ENCODE measurements at regions not wholly inside any gene's neighbourhood (a gene's known extent, or its start where the extent isn't known, plus 50 kb on each side); places are given as distances from the start of the nearest gene placed in this dataset.

DNA sequence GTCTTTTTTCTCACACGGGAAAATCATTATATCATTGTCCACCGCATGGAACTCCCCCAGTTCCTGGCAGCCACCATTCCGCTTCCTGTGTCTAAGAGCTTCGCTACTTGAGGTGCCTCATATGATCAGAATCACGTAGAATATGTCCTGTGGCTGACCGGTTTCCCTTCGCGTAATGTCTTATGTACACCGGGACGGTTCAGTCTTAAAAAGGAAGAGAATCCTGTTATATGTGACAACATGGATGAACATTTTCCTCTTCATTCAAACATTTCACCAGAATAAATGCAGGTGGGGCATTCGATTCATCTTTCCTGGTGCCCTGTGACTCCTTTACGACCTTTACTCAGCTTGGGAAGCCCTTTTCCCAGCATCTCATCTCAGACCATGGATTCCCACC is 131.7 kb upstream of the TWIST2 start:
- no peaks in the 10 kb centered on the region for H3K9me3 ChIP-seq
- H3K36me3 ChIP-seq, result no peaks in the 10 kb centered on the region
- H3K4me1 ChIP-seq, result peaks cover 0 to 3% (median 0%) of the 10 kb centered on the region in 4 donors
- TF ChIP-seq POLR2A (IDR thresholded peaks at IDR 0.05) (no peak), EP300 (IDR thresholded peaks at IDR 0.05) (no peak)
- TF ChIP-seq, protein P1, sequence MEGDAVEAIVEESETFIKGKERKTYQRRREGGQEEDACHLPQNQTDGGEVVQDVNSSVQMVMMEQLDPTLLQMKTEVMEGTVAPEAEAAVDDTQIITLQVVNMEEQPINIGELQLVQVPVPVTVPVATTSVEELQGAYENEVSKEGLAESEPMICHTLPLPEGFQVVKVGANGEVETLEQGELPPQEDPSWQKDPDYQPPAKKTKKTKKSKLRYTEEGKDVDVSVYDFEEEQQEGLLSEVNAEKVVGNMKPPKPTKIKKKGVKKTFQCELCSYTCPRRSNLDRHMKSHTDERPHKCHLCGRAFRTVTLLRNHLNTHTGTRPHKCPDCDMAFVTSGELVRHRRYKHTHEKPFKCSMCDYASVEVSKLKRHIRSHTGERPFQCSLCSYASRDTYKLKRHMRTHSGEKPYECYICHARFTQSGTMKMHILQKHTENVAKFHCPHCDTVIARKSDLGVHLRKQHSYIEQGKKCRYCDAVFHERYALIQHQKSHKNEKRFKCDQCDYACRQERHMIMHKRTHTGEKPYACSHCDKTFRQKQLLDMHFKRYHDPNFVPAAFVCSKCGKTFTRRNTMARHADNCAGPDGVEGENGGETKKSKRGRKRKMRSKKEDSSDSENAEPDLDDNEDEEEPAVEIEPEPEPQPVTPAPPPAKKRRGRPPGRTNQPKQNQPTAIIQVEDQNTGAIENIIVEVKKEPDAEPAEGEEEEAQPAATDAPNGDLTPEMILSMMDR (IDR thresholded peaks at IDR 0.05), result no peak
- WGBS, 2 donors, result 88 to 91% methylated on average over 12 of the region's 12 CpGs
- no peak overlapping the region for H3K27ac ChIP-seq
- no peaks in the 10 kb centered on the region for H3K27me3 ChIP-seq
- peak in 1 of 2 donors; percentile 2 for DNase-seq (ENCODE audit: low spot score in 2 of 2)
- H3K4me3 ChIP-seq, result no peak overlapping the region

DNA sequence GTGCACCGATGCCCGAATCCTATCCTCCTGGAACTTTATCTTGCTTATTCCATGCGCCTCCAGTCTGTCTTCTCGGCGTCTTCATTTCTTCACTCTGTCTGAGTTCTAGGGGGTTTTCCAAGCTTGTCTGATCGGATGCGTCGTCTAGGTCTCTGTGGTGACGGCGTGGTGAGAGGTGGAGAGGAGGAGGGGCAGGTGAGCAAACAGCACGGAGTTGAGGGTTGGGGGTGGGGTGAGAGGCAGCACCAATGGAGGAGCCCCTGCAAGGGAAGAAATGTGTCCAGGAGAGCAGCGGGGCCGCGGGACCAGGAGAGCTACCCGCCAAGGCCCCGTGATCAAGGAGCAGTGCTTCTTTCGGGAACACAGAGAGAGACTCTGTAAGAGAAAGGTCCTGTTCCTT is 131.3 kb upstream of the TWIST2 start:
- Histone ChIP-seq H3K4me1 (peaks cover 0 to 3% (median 0%) of the 10 kb centered on the region in 4 donors), H3K27ac (no peak overlapping the region), H3K27me3 (no peaks in the 10 kb centered on the region), H3K4me3 (no peak overlapping the region), H3K36me3 (no peaks in the 10 kb centered on the region), H3K9me3 (no peaks in the 10 kb centered on the region)
- WGBS, 2 donors, result 79 to 86% methylated on average over 17 of the region's 17 CpGs
- no peak for TF ChIP-seq EP300 (IDR thresholded peaks at IDR 0.05)
- TF ChIP-seq, protein P1 (IDR thresholded peaks at IDR 0.05), result no peak
- no peak for TF ChIP-seq POLR2A (IDR thresholded peaks at IDR 0.05)
- peak in 1 of 2 donors; percentile 3 for DNase-seq (ENCODE audit: low spot score in 2 of 2)

DNA sequence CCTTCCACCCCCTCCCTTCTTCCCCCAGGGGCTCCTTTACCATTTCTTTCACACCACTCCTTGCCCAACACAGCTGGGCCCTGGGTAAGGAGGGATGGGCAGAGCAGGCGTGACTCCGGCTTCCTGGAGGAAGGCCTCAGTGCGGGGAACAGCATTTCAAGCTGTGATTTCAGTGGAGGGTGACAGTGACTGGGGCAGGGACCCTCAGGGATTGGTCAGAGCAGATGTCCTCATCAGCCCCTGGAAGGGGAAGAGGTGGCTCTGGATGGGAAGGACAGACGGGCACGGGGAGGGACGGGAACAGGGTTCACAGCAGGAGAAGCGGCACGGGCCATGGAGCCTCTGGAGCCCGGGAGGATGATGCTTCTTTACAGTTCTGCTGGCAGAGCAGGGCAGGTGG is 130.8 kb upstream of the TWIST2 start:
- Histone ChIP-seq H3K4me1 (peaks cover 0 to 3% (median 0%) of the 10 kb centered on the region in 4 donors), H3K27me3 (no peaks in the 10 kb centered on the region), H3K4me3 (no peak overlapping the region), H3K9me3 (no peaks in the 10 kb centered on the region), H3K36me3 (no peaks in the 10 kb centered on the region), H3K27ac (no peak overlapping the region)
- TF ChIP-seq POLR2A (IDR thresholded peaks at IDR 0.05), result no peak
- TF ChIP-seq EP300 (IDR thresholded peaks at IDR 0.05), result no peak
- TF ChIP-seq, protein P1 (IDR thresholded peaks at IDR 0.05), result no peak
- WGBS, 2 donors, result 82 to 90% methylated on average over 9 of the region's 9 CpGs
- peak in 1 of 2 donors; percentile 0 for DNase-seq (ENCODE audit: low spot score in 2 of 2)

DNA sequence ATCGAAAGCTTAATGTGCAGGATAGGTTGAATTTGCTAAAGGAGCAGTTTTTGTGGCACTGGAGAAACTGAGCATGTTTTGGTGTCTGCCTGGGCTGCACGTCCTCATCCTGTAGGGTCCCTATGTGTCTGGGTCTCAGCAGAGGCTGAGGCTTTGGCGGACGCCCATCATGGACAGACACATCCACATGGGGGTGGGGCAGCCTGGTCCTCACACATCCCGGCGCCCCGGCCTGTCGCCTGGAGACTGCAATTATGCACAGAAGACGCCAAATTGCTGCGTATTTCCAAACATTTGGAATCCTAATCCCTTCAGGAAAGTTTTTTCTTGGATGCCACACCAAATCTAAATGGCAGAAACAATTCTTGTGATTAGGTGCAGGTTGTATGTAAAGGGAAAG is 128.2 kb upstream of the TWIST2 start:
- Histone ChIP-seq H3K27me3 (no peaks in the 10 kb centered on the region), H3K9me3 (no peaks in the 10 kb centered on the region), H3K36me3 (no peaks in the 10 kb centered on the region), H3K4me1 (no peaks in the 10 kb centered on the region), H3K27ac (no peak overlapping the region), H3K4me3 (no peak overlapping the region)
- no peak for DNase-seq (ENCODE audit: low spot score in 2 of 2)
- TF ChIP-seq POLR2A (IDR thresholded peaks at IDR 0.05) (no peak), EP300 (IDR thresholded peaks at IDR 0.05) (no peak)
- TF ChIP-seq, protein P1 (IDR thresholded peaks at IDR 0.05), result no peak
- 77 to 91% methylated on average over 8 to 10 of the region's 10 CpGs for WGBS, 2 donors

DNA sequence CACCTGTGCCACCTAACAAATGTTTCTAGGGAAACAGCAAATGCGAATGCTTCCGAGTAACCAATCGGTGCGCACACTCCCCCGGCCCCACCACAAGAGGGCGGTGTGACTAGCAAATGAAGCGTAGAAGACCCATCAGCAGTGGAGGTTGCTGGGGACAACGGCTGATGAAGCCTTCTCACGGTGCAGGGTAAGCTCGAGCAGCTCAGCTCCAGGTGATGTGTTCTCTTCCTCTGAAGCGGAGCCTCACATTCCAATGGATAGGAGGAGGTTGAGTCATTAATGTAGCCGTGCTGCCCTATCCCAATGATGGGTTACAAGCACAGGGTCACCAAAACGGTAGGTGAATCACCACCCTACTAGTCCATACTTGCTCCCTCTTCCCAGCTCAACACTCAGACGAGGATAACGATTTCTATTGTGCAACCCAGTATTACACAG is 127.6 kb upstream of the TWIST2 start:
- peak; percentile 43 to 69 for DNase-seq (ENCODE audit: low spot score in 2 of 2)
- 42 to 49% methylated on average over 15 of the region's 15 CpGs for WGBS, 2 donors
- TF ChIP-seq POLR2A (IDR thresholded peaks at IDR 0.05), result no peak
- TF ChIP-seq EP300 (IDR thresholded peaks at IDR 0.05), result no peak
- TF ChIP-seq, protein P1 (IDR thresholded peaks at IDR 0.05), result peak; percentile 36 to 57 (median 47)
- no peaks in the 10 kb centered on the region for H3K9me3 ChIP-seq
- no peaks in the 10 kb centered on the region for H3K4me1 ChIP-seq
- no peaks in the 10 kb centered on the region for H3K27me3 ChIP-seq
- no peak overlapping the region for H3K27ac ChIP-seq
- no peak overlapping the region for H3K4me3 ChIP-seq
- no peaks in the 10 kb centered on the region for H3K36me3 ChIP-seq

Measured in tibial nerve (tissue), 4 donors.